HCT116 (cell line): ENCODE measurements at regions not wholly inside any gene's neighbourhood (a gene's known extent, or its start where the extent isn't known, plus 50 kb on each side); places are given as distances from the start of the nearest gene placed in this dataset.

Source experiments
- ATAC-seq: fragments of 200-7000 bp; cut with Tn5 transposase; 2 replicates; pipeline ENCODE4 v1.9.1; 2020; ENCODE audit warnings: mild to moderate bottlenecking, moderate library complexity
- BruUV-seq: library from RNA; stranded (reverse); fragments of 400-500 nt; replicated peaks from 2 replicates; lab custom pipeline; 2021; lab: Mats Ljungman, UMichigan
- CTCF ChIA-PET: fragments of 300-600 bp; sonication (Branson Sonifier 250); formaldehyde crosslinking; loops from one replicate; lab custom pipeline; 2021; ENCODE audit warnings: antibody characterized with exemption; lab: Charles Lee
- POLR2A ChIA-PET: fragments of 300-600, 350-600 bp; sonication (Branson Sonifier 250); formaldehyde crosslinking; loops from one replicate; lab custom pipeline; 2021; ENCODE audit warnings: antibody characterized with exemption; lab: Charles Lee
- RAD21 ChIA-PET, 2 experiments: fragments of 300-600 bp; sonication (Branson Sonifier 250); formaldehyde crosslinking; loops; one replicate each; lab custom pipeline; 2023; ENCODE audit warnings: low total read pairs in 2 of 2; ENCODE audit not compliant: uncharacterized antibody in 2 of 2, unreplicated experiment in 2 of 2, low non-redundant PET in 1 of 2; lab: Charles Lee
- DNase-seq: peaks from one replicate; pipeline ENCODE4 v3.0.0-alpha.2; 2010; ENCODE audit warnings: low read depth, low spot score
- H2AFZ ChIP-seq: fragments of 200-600 bp; shearing (Covaris generic), sonication (generic); 2 replicates; pipeline ENCODE4 v1.6.1; 2017; ENCODE audit warnings: low read depth, mixed run types, mixed read lengths, antibody characterized with exemption, low read length; ENCODE audit not compliant: poor library complexity, severe bottlenecking
- H3K27ac ChIP-seq: 2 replicates; pipeline ENCODE4 v1.5.1; 2012; ENCODE audit warnings: low read depth, low read length
- H3K27me3 ChIP-seq: fragments of 200-600 bp; sonication (generic); 2 replicates; pipeline ENCODE4 v1.6.1; 2016; ENCODE audit warnings: mixed run types, low read length, mixed read lengths; ENCODE audit not compliant: insufficient read depth
- H3K36me3 ChIP-seq, 2 experiments: fragments of 200-500 bp in 1 of 2; fragments of 200-600 bp in 1 of 2; sonication (Bioruptor generic) in 1 of 2; sonication (generic) in 1 of 2; 2 replicates each; pipeline versions ENCODE4 v1.5.1 to v1.6.1; 2014 to 2016; ENCODE audit warnings: low read length in 2 of 2, inconsistent platforms in 1 of 2, mixed read lengths in 1 of 2, mixed run types in 1 of 2; ENCODE audit not compliant: insufficient read depth in 2 of 2, control insufficient read depth in 1 of 2
- H3K4me1 ChIP-seq, 2 experiments: fragments of 200-600 bp in 1 of 2; sonication (generic) in 1 of 2; 2 replicates each; pipeline versions ENCODE4 v1.5.1 to v1.6.1; 2012 to 2017; ENCODE audit warnings: low read length in 2 of 2, inconsistent platforms in 1 of 2, mild to moderate bottlenecking in 1 of 2, mixed read lengths in 1 of 2, mixed run types in 1 of 2, moderate library complexity in 1 of 2; ENCODE audit not compliant: insufficient read depth in 2 of 2, control insufficient read depth in 1 of 2
- H3K4me2 ChIP-seq: fragments of 200-600 bp; sonication (generic); 2 replicates; pipeline ENCODE4 v1.6.1; 2017; ENCODE audit warnings: mixed run types, low read length, mixed read lengths
- H3K4me3 ChIP-seq, 2 experiments: fragments of 200-600 bp in 1 of 2; sonication (generic) in 1 of 2; replicated peaks in 1 of 2; 2 replicates each; pipeline ENCODE4 v1.5.1; 2011 to 2016; ENCODE audit warnings: low read length in 2 of 2, control low read depth in 1 of 2, low read depth in 1 of 2, mild to moderate bottlenecking in 1 of 2, mixed read lengths in 1 of 2, mixed run types in 1 of 2
- H3K79me2 ChIP-seq: fragments of 200-600 bp; sonication (generic); 2 replicates; pipeline ENCODE4 v1.6.1; 2017; ENCODE audit warnings: mild to moderate bottlenecking, mixed run types, low read length, moderate library complexity, mixed read lengths; ENCODE audit not compliant: insufficient read depth
- H3K9ac ChIP-seq: fragments of 200-600 bp; sonication (generic); 2 replicates; pipeline ENCODE4 v1.6.1; 2016; ENCODE audit warnings: low read length, mixed read lengths
- H3K9me2 ChIP-seq: fragments of 200-600 bp; sonication (generic), shearing (Covaris generic); 2 replicates; pipeline ENCODE4 v1.6.1; 2017; ENCODE audit warnings: mixed run types, mild to moderate bottlenecking, moderate library complexity; ENCODE audit not compliant: insufficient read depth
- H3K9me3 ChIP-seq, 2 experiments: fragments of 200-500 bp in 1 of 2; fragments of 200-600 bp in 1 of 2; sonication (Bioruptor generic) in 1 of 2; sonication (generic) in 1 of 2; 2 replicates each; pipeline ENCODE4 v1.6.1; 2014 to 2017; ENCODE audit warnings: low read length in 2 of 2, mixed read lengths in 2 of 2, inconsistent platforms in 1 of 2, low read depth in 1 of 2, mild to moderate bottlenecking in 1 of 2, mixed run types in 1 of 2, moderate library complexity in 1 of 2; ENCODE audit not compliant: control insufficient read depth in 1 of 2, insufficient read depth in 1 of 2
- H4K20me1 ChIP-seq: fragments of 200-600 bp; sonication (generic), shearing (Covaris generic); 2 replicates; pipeline ENCODE4 v1.6.1; 2017; ENCODE audit warnings: mixed run types, mild to moderate bottlenecking, moderate library complexity; ENCODE audit not compliant: insufficient read depth
- CTCF ChIP-seq, 3 experiments: fragments of 200-600 bp in 1 of 3; sonication (generic) in 1 of 3; IDR thresholded peaks in 2 of 3; conservative IDR thresholded peaks in 1 of 3; 2 replicates each; pipeline ENCODE4 v1.5.1; 2012 to 2017; ENCODE audit warnings: low read depth in 2 of 3, low read length in 2 of 3, antibody characterized with exemption in 1 of 3, borderline replicate concordance in 1 of 3, control low read depth in 1 of 3, mild to moderate bottlenecking in 1 of 3, mixed read lengths in 1 of 3, mixed run types in 1 of 3, moderate library complexity in 1 of 3; ENCODE audit not compliant: insufficient read depth in 1 of 3
- ELF1 ChIP-seq: IDR thresholded peaks from 2 replicates; pipeline ENCODE4 v1.6.1; 2012; ENCODE audit warnings: low read depth, borderline replicate concordance
- FOSL1 ChIP-seq: IDR thresholded peaks from 2 replicates; pipeline ENCODE4 v1.6.1; 2012; ENCODE audit warnings: low read depth
- POLR2AphosphoS5 ChIP-seq: IDR thresholded peaks from 2 replicates; pipeline ENCODE4 v1.6.1; 2011; ENCODE audit warnings: mild to moderate bottlenecking, low read depth, low read length, moderate library complexity
- TCF7L2 ChIP-seq: IDR thresholded peaks from 2 replicates; pipeline ENCODE4 v1.7.0; 2011; ENCODE audit warnings: borderline replicate concordance, inconsistent platforms; ENCODE audit not compliant: insufficient read depth, insufficient read length; ENCODE audit errors: extremely low read depth
- ZNF274 ChIP-seq: fragments of 200-500 bp; sonication (Bioruptor generic); IDR thresholded peaks from 2 replicates; pipeline ENCODE4 v1.6.1; 2014; ENCODE audit warnings: mild to moderate bottlenecking, low read depth, low read length, inconsistent platforms
- intact Hi-C: fragments of 100-400 bp; cut with micrococcal nuclease; formaldehyde crosslinking; loops from 2 replicates; pipeline ENCODE4 v1.10.0; 2022

DNA sequence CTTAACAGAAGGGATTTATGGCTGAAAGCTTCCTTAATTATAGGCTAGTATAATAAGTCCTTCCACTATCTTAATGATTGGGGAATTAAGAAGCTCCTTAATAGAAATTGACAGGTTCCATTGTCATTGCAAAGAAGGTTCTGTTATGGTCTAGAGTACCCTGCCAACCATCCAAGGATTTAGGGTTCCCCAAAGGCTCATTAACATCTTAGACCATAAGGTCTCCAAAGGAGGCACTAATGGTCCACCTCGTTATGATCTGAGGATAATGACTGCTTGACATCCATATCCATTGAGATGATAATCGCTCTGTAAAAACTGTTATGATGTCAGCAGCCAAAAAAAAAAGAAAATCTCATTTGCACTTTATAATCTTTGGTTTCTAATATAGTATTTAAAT lies 441.6 kb downstream of the GBA3 start:
- ChIA-PET CTCF (no interaction called here), POLR2A (no interaction called here), RAD21 (no interaction called here)
- intact Hi-C loops, result no loop called here
- no peak overlapping the region for H2AFZ ChIP-seq
- H3K4me3 ChIP-seq, result no peak overlapping the region
- no peaks in the 10 kb centered on the region for H3K9me2 ChIP-seq
- H3K79me2 ChIP-seq, result no peaks in the 10 kb centered on the region
- no TSS peak for BruUV-seq
- H4K20me1 ChIP-seq, result no peaks in the 10 kb centered on the region
- no peaks in the 10 kb centered on the region for H3K4me1 ChIP-seq
- H3K9me3 ChIP-seq, result peaks cover 0 to 9% of the 10 kb centered on the region in 2 experiments; a peak in 2 of 4 replicates
- ATAC-seq (no peak), DNase-seq (no peak)
- no peak overlapping the region for H3K4me2 ChIP-seq
- no peak overlapping the region for H3K9ac ChIP-seq
- no peak for TF ChIP-seq TCF7L2
- no peak for TF ChIP-seq ELF1
- TF ChIP-seq POLR2AphosphoS5, result no peak
- no peak for TF ChIP-seq ZNF274
- H3K27me3 ChIP-seq, result no peaks in the 10 kb centered on the region
- no peaks in the 10 kb centered on the region for H3K36me3 ChIP-seq
- no peak overlapping the region for H3K27ac ChIP-seq

- TF ChIP-seq CTCF (IDR thresholded peaks at IDR 0.05 in 2 of 3, conservative IDR thresholded peaks at IDR 0.05 in 1 of 3; ENCODE audit: borderline replicate concordance in 1 of 3, insufficient read depth in 1 of 3, low read depth in 2 of 3, low read length in 2 of 3) (no peak), FOSL1 (no peak)
- TF ChIP-seq, all 23 proteins: peak for 0
- no TSS peak for BruUV-seq
- Histone ChIP-seq H3K4me2 (no peak overlapping the region), H3K79me2 (no peaks in the 10 kb centered on the region), H3K9ac (no peak overlapping the region), H2AFZ (no peak overlapping the region), H4K20me1 (no peaks in the 10 kb centered on the region), H3K27me3 (no peaks in the 10 kb centered on the region), H3K27ac (no peak overlapping the region), H3K36me3 (no peaks in the 10 kb centered on the region), H3K4me1 (no peaks in the 10 kb centered on the region), H3K4me3 (no peak overlapping the region), H3K9me3 (peaks cover 3 to 14% of the 10 kb centered on the region in 2 experiments; a peak in 2 of 4 replicates), H3K9me2 (no peaks in the 10 kb centered on the region)
- DNase-seq, result no peak
- ChIA-PET RAD21 (no interaction called here), POLR2A (no interaction called here), CTCF (no interaction called here)
- no peak for ATAC-seq
- intact Hi-C loops, result no loop called here
Observed at GRCh38 chr4:23130845-23131244, 438.1 kb downstream of the GBA3 start.
